DND-41 (cell line): ENCODE measurements at regions not wholly inside any gene's neighbourhood (a gene's known extent, or its start where the extent isn't known, plus 50 kb on each side); places are given as distances from the start of the nearest gene placed in this dataset.

ENCODE experiments used
- EZH2 ChIP-seq: IDR thresholded peaks from 3 replicates; pipeline ENCODE4 v1.6.1; 2012; ENCODE audit warnings: borderline replicate concordance, low read depth, mild to moderate bottlenecking, moderate library complexity, low read length, inconsistent platforms; ENCODE audit not compliant: severe bottlenecking
- TF ChIP-seq, protein P1 (sequence below): IDR thresholded peaks from 2 replicates; pipeline ENCODE4 v1.5.1; 2012; ENCODE audit warnings: borderline replicate concordance, low read length, moderate library complexity, mild to moderate bottlenecking; ENCODE audit not compliant: poor library complexity, severe bottlenecking; ENCODE audit errors: extremely low read depth

DNA sequence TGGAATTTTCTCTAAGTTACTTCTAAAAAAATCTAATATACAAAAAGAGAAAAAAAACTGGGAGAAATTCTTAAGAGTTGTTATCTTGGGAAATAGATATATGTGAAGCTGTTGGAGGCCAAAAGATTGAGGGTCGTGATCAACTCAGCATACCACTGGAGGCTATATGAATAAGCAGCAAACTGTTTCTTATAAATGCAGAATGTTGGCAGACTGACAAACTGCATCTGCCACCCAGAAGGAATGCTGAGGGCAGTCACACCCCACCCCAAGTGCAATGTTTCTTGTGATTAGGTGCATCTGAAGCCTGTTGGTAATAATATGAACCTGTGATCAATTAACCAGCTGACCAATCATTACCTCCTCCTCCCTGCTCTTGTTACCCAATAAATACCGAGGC lies 818.6 kb upstream of the MGAT4C start:
- TF ChIP-seq, protein P1, sequence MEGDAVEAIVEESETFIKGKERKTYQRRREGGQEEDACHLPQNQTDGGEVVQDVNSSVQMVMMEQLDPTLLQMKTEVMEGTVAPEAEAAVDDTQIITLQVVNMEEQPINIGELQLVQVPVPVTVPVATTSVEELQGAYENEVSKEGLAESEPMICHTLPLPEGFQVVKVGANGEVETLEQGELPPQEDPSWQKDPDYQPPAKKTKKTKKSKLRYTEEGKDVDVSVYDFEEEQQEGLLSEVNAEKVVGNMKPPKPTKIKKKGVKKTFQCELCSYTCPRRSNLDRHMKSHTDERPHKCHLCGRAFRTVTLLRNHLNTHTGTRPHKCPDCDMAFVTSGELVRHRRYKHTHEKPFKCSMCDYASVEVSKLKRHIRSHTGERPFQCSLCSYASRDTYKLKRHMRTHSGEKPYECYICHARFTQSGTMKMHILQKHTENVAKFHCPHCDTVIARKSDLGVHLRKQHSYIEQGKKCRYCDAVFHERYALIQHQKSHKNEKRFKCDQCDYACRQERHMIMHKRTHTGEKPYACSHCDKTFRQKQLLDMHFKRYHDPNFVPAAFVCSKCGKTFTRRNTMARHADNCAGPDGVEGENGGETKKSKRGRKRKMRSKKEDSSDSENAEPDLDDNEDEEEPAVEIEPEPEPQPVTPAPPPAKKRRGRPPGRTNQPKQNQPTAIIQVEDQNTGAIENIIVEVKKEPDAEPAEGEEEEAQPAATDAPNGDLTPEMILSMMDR: no peak
- TF ChIP-seq EZH2: no peak
